HG02642 (cell line): ENCODE measurements at regions not wholly inside any gene's neighbourhood (a gene's known extent, or its start where the extent isn't known, plus 50 kb on each side); places are given as distances from the start of the nearest gene placed in this dataset.
"Not testable (repeated sequence)": the region's sequence is repeated elsewhere in the genome, so short reads cannot be mapped to it uniquely, and the experiment has no call there.

Source experiments
- ATAC-seq: cut with Tn5 transposase; IDR thresholded peaks from one replicate; pipeline ENCODE4 v1.9.1; 2021; ENCODE audit warnings: mild to moderate bottlenecking; ENCODE audit not compliant: unreplicated experiment, poor library complexity

DNA sequence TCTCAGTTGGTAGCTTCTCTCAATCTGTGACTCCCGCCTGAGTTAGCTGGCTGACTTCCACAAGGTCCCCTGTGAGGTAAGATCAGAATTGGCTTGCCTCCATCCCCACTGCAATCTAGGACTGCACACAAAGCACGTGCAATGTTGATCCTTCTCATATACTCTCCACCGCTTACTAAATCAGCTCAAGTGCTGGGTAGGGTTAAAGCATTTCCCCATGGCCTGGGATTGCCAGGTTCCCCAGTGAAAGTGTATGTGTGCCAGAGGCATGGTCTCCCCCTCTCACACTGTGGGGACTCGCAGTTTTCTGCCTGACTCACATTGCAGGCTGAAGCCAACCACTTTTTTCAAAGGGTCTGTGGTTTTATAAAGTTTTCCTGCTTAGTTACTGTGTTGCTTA, 886.9 kb downstream of the FAM133A start:
- no peak for ATAC-seq

GRCh38 chrX:94576367-94577004, 902.5 kb downstream of the FAM133A start:
- no peak for ATAC-seq

GRCh38 chrX:94600077-94600476, 926.1 kb downstream of the FAM133A start:
- no peak for ATAC-seq

GRCh38 chrX:94612140-94612539, 938.1 kb downstream of the FAM133A start:
- no peak for ATAC-seq

- ATAC-seq = no peak
Measured at GRCh38 chrX:94633237-94633636, 959.2 kb downstream of the FAM133A start.

- ATAC-seq = no peak
Measured at GRCh38 chrX:94635003-94635402, 961.0 kb downstream of the FAM133A start.

DNA sequence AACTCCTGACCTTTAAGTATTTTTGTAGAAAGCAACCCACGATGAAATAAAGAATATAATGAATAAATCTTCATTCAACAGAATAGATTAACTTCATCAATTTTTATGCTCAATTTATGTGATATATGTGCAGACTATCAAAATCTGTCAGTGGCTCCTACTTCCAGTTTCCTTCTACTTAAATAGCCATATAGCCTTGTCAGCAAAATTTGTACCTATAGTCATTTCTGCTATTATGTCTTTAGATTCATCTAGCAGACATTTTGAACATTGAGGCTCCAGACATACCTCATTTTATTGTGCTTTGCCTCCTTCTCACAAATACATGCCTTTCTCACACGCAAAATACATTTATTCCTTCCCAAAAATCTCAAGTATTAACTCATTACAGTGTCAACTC, 971.7 kb downstream of the FAM133A start:
- no peak for ATAC-seq

DNA sequence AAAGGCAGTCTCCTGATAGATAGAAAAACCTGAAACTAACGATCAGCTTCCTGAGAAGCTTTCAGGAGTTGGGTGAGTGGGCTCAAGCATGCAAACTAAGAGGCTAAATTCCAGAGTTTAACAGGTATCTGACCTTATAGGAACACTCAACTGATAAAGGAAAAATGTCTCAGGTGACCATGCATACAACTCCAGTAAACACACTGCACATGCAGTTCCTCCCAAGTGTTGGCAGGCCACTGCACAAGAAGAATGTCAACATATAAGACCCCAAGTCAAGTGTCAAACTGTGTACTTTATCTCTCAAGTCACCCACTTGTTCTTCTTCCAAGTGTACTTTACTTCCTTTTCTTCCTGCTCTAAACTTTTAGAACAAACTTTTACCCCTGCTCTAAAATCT, 981.2 kb downstream of the FAM133A start:
- ATAC-seq = no peak

- ATAC-seq = no peak
Measured at GRCh38 chrX:94662689-94663088, 988.7 kb downstream of the FAM133A start.

DNA sequence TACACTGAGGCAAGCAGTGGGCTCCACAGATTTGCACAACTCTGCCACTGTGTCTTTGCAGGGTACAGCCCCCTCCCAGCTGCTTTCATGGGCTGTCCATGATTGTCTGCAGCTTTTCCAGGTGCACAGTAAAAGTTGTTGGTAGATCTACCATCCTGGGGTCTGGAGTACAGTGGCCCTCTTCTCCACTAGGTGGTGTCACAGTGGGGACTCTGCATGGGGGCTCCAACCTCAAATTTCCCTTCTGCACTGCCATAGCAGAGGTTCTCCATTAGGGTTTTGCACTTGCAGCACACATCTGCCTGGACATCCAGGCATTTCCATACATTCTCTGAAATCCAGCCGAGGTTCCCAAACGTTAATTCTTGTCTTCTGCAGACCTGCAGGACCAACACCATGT, 1002.3 kb downstream of the FAM133A start:
- ATAC-seq = no peak

DNA sequence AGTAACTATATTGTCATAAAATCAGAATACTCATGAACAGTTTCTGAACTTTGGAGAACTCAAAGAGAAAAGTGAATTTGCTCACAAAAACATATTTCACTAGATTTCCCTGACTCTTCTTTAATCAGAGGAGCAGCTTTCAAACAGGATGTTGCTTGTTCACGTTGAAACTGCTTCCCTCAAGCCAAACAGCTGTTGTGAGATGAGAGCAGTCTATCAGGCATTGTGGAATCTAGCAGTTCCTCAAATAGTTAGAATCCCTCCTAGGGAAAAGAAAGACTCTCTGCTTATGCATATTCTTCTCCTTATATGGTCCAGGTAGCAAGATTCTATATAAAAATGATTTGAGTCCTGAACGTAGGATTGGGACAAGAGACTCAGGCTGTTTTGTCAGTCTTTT, 1012.1 kb downstream of the FAM133A start:
- no peak for ATAC-seq

DNA sequence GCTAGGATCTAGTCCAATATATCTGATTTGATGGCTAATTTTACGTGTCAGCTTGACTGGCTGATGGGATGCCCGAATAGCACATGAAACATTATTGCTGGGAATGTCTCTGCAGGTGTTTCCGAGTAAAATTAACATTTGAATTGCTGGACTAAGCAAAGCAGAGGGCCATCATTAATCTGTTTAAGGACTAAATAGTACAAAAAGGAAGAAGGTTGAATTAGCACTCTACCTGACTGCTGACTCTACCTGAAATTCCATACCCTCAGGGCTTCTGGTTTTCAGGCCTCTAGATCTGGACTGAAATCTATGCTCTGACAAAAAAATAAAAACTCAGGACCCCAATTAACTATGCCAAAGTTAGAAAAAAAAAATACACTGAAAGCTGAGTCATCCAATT, 1021.9 kb downstream of the FAM133A start:
- no peak for ATAC-seq

- not testable (repeated sequence) for ATAC-seq
Measured at GRCh38 chrX:94704348-94705256, 1030.6 kb downstream of the FAM133A start.

DNA sequence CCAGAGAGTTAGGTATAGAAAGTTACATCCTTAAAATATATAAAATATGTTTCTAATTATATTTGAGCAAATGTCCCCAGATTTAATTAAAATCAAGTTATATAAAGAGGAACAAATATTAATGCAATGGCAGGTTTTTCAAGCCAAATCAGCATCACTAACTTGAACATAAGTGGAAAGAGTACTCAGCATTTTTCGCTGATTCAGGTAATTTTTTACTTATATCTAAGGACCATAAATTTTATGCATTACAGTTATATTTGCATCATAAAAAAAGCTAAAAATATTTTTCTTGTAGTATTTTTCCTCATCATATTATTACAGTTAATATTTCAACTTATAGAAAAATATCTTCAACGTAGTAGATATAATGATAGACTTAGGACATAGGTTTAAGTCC, 1047.4 kb downstream of the FAM133A start:
- ATAC-seq = no peak

- no peak for ATAC-seq
Measured at GRCh38 chrX:94722578-94722977, 1048.6 kb downstream of the FAM133A start.

GRCh38 chrX:94742772-94743171, 1068.8 kb downstream of the FAM133A start:
- no peak for ATAC-seq

DNA sequence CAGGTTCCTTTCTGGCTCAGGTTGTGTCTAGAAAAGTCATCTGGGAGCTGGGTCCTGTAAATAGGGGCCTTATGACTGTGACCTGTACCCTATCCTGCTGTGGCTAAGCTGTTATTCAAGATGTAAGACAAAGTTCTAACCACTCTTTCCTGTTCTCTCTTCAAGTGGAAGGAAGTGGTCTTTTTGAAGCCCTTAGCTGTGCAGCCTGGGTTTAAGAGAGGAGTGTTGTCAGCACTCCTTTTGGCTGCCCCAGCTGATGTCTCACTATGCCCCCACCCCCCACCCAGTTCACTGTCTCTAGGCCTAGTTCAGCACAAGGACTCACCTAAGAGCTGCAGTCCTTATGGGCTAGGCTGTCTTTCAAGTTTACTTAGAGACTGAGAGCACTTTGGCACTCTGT, 1069.5 kb downstream of the FAM133A start:
- ATAC-seq = no peak

GRCh38 chrX:94744786-94745185, 1070.8 kb downstream of the FAM133A start:
- no peak for ATAC-seq

DNA sequence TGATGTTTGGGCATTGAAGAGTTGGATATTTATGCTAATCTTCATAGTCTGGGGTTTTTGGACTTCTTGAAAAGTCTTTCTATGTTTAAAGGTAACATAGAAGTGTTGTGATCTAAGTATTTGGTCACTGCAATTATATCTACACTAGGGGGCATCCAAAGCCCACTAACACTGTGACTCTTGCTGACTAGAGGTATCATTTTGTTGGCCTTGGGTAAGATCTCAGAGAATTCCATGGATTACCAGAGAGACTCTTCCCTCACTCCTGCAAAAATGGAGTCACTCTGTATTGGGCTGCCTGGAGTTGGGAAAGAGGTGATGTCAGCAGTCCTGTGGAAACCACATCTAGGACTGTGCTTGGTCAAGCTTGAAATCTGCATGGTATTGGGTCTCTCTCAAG, 1077.6 kb downstream of the FAM133A start:
- ATAC-seq = no peak

DNA sequence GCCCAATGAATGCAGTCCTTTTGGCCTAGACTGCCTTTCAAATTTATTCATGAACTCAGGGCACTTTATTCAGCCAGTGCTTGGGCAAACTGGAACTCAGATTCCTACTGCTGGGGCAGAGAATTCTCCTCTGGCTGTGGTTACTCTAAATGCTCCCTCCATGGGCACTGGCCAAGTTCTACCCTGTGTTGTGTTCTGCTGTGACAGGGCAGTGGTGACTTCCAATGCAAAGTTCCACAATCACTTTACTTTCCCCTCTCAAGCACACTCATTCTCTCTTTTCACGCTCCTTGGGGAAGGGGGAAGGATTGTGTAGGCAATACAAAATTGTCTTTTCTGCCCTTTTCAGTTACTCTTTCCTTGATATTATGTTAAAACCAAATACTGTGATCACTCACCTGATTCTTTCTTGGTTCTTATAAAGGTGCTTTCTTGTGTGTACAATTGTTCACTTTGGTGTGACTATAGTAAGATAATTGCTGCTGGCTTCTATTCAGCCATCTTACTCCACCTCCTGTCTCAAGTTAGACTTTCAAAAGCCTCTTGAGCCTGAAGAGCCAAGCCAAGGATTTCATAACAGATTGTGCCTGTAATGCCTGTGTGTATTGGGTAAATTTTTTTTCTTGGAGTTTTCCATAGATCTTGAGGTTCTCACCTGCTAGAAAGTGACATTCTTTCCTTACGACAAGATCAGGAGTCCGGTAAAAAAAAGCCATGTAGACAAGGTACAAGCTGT, 1078.6 kb downstream of the FAM133A start:
- no peak for ATAC-seq

DNA sequence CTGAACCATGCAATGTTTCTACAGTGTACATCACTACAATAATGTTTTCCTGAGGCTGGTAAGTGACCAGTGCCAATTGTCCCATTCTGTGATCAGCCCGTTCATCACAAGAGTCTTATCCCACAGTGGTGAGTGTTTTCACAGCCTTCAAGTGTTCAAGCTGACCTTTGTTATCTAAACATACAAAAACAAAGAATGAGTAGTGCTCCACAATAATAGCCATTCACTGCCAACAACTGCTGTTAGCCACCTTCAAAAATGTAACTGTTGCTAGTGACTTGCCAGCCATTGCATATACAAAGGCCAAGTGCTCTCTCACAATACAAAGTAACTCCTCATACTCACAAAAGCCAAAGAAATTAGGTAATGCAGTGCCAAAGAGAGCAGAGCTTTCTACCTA, 1084.1 kb downstream of the FAM133A start:
- no peak for ATAC-seq
